ENCODE measurements at regions not wholly inside any gene's neighbourhood (a gene's known extent, or its start where the extent isn't known, plus 50 kb on each side); places are given as distances from the start of the nearest gene placed in this dataset.

DNA sequence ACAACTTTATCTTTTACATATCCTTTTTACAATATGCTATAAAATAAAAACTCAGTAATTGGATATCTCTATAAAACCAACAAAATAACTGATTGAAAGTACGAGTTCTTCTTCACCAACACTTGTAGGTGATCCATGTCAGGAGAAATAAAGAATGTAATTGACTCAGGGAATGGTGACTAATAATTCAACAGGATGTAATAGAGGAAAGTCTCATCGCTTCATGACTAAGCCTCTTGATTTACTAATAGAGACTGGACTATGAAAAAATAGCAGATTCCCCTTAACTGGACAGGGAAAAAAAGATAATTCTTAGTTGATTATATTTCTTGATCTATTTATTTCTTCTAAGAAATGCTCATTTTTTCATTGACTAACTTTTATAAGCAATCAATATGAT is 507.7 kb upstream of the PTGER4 start:
- TF ChIP-seq, protein P1, sequence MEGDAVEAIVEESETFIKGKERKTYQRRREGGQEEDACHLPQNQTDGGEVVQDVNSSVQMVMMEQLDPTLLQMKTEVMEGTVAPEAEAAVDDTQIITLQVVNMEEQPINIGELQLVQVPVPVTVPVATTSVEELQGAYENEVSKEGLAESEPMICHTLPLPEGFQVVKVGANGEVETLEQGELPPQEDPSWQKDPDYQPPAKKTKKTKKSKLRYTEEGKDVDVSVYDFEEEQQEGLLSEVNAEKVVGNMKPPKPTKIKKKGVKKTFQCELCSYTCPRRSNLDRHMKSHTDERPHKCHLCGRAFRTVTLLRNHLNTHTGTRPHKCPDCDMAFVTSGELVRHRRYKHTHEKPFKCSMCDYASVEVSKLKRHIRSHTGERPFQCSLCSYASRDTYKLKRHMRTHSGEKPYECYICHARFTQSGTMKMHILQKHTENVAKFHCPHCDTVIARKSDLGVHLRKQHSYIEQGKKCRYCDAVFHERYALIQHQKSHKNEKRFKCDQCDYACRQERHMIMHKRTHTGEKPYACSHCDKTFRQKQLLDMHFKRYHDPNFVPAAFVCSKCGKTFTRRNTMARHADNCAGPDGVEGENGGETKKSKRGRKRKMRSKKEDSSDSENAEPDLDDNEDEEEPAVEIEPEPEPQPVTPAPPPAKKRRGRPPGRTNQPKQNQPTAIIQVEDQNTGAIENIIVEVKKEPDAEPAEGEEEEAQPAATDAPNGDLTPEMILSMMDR (conservative IDR thresholded peaks at IDR 0.05; ENCODE audit: low read depth, low read length): no peak
- TF ChIP-seq EZH2 (IDR thresholded peaks at IDR 0.05; ENCODE audit: borderline replicate concordance, low read depth, low read length, poor library complexity, severe bottlenecking): no peak

Measured in A673 (cell line).